ENCODE measurements at regions not wholly inside any gene's neighbourhood (a gene's known extent, or its start where the extent isn't known, plus 50 kb on each side); places are given as distances from the start of the nearest gene placed in this dataset.

DNA sequence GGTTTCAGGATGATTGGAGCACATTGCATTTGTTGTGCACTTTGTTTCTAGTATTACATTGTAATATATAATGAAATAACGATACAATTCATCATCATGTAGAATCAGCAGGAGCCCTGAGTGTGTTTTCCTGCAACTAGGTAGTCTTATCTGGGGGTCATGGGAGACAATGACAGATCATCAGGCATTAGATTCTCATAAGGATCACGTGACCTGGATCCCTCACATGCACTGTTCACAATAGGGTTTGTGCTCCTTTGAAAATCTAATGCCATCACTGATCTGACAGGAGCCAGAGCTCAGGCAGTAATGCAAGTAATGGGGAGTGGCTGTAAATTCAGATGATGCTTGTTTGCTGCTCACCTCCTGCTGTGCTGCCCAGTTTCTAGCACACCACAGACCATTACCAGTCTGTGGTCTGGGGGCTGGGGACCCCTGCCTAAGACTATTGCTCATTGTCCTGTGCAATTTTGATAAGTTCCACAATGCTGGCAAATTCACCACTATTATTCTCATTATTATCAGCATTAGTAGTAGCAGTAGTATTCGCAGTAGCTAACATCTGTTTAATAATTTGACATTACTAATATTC, 428.7 kb upstream of the TNP1 start:
- H3K4me3 ChIP-seq (ENCODE audit: low read depth in 2 of 2, low read length in 1 of 2) = no peak overlapping the region
- no peak overlapping the region for H3K4me2 ChIP-seq
- no peak overlapping the region for H2AFZ ChIP-seq (ENCODE audit: low read depth)
- H3K27me3 ChIP-seq (ENCODE audit: insufficient read depth) = no peaks in the 10 kb centered on the region
- ChIA-PET CTCF (no interaction called here), POLR2A (no interaction called here)
- DNase-seq = no peak
- no peaks in the 10 kb centered on the region for H3F3A ChIP-seq (replicated peaks; ENCODE audit: insufficient read depth)
- no peaks in the 10 kb centered on the region for H3K36me3 ChIP-seq (replicated peaks in 1 of 2; ENCODE audit: control insufficient read depth in 1 of 2, insufficient read depth in 2 of 2, low read length in 1 of 2)
- peaks cover 0 to 18% of the 10 kb centered on the region in 2 experiments; a peak in 2 of 4 replicates for H3K4me1 ChIP-seq (ENCODE audit: control insufficient read depth in 1 of 2, insufficient read depth in 2 of 2, low read depth in 1 of 2, low read length in 1 of 2)
- H3K79me2 ChIP-seq (ENCODE audit: insufficient read depth) = no peaks in the 10 kb centered on the region
- 80% methylated on average over 3 of the region's 3 CpGs for WGBS (ENCODE audit: low lambda C conversion rate)
- TF ChIP-seq RCOR1 (IDR thresholded peaks at IDR 0.05; ENCODE audit: low read length) (no peak), ELF1 (IDR thresholded peaks at IDR 0.05) (no peak), FOXM1 (IDR thresholded peaks at IDR 0.05; ENCODE audit: low read depth) (no peak), RAD21 (IDR thresholded peaks at IDR 0.05; ENCODE audit: low read length) (no peak), EP300 (IDR thresholded peaks at IDR 0.05; ENCODE audit: borderline replicate concordance in 1 of 2, low read depth in 1 of 2, low read length in 1 of 2) (no peak), FOSL2 (IDR thresholded peaks at IDR 0.05; ENCODE audit: borderline replicate concordance, low read depth) (no peak), FOXJ3 (CRISPR knock-in tag; IDR thresholded peaks at IDR 0.05) (no peak), NFIC (IDR thresholded peaks at IDR 0.05; ENCODE audit: borderline replicate concordance) (no peak), NRF1 (IDR thresholded peaks at IDR 0.05; ENCODE audit: low read depth, low read length) (no peak), TEAD4 (IDR thresholded peaks at IDR 0.05; ENCODE audit: borderline replicate concordance, insufficient read depth) (no peak), JUND (IDR thresholded peaks at IDR 0.05) (no peak), CHD2 (IDR thresholded peaks at IDR 0.05; ENCODE audit: low read length, partially characterized antibody) (no peak), TCF12 (IDR thresholded peaks at IDR 0.05) (no peak), RXRA (IDR thresholded peaks at IDR 0.05; ENCODE audit: borderline replicate concordance, low read depth) (no peak), USF2 (IDR thresholded peaks at IDR 0.05; ENCODE audit: borderline replicate concordance, low read depth, low read length) (no peak), TAF1 (IDR thresholded peaks at IDR 0.05; ENCODE audit: borderline replicate concordance, low read depth, low read length) (no peak), YY1 (IDR thresholded peaks at IDR 0.05; ENCODE audit: low read depth) (no peak)
- TF ChIP-seq, protein P1, sequence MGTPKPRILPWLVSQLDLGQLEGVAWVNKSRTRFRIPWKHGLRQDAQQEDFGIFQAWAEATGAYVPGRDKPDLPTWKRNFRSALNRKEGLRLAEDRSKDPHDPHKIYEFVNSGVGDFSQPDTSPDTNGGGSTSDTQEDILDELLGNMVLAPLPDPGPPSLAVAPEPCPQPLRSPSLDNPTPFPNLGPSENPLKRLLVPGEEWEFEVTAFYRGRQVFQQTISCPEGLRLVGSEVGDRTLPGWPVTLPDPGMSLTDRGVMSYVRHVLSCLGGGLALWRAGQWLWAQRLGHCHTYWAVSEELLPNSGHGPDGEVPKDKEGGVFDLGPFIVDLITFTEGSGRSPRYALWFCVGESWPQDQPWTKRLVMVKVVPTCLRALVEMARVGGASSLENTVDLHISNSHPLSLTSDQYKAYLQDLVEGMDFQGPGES (IDR thresholded peaks at IDR 0.05; ENCODE audit: low read depth, low read length) = no peak
- TF ChIP-seq, protein P2, sequence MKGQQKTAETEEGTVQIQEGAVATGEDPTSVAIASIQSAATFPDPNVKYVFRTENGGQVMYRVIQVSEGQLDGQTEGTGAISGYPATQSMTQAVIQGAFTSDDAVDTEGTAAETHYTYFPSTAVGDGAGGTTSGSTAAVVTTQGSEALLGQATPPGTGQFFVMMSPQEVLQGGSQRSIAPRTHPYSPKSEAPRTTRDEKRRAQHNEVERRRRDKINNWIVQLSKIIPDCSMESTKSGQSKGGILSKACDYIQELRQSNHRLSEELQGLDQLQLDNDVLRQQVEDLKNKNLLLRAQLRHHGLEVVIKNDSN (IDR thresholded peaks at IDR 0.05; ENCODE audit: borderline replicate concordance, low read depth) = no peak
- no peaks in the 10 kb centered on the region for H3K9me2 ChIP-seq
- peak overlapping the region in 1 of 2 experiments; percentile 82; a peak in 2 of 4 replicates for H3K27ac ChIP-seq (ENCODE audit: low read depth in 2 of 2, low read length in 1 of 2)
- H3K9ac ChIP-seq = no peak overlapping the region
- no peaks in the 10 kb centered on the region for H3K9me3 ChIP-seq
- no peaks in the 10 kb centered on the region for H4K20me1 ChIP-seq (ENCODE audit: insufficient read depth)
